Mesodermal cell (in vitro differentiated cells): ENCODE measurements at regions not wholly inside any gene's neighbourhood (a gene's known extent, or its start where the extent isn't known, plus 50 kb on each side); places are given as distances from the start of the nearest gene placed in this dataset.

Source experiments
- H3K27ac ChIP-seq: 2 replicates; pipeline ENCODE4 v1.7.0; 2013; ENCODE audit warnings: mild to moderate bottlenecking, low read depth, low read length, moderate library complexity; ENCODE audit not compliant: severe bottlenecking
- H3K36me3 ChIP-seq: 2 replicates; pipeline ENCODE4 v1.7.1; 2013; ENCODE audit warnings: mild to moderate bottlenecking, low read length, moderate library complexity; ENCODE audit not compliant: control insufficient read depth, insufficient read depth
- H3K4me1 ChIP-seq: one replicate; pipeline ENCODE4 v1.7.1; 2013; ENCODE audit warnings: mild to moderate bottlenecking, low read length; ENCODE audit not compliant: insufficient read depth, control insufficient read depth, poor library complexity, severe bottlenecking
- H3K4me3 ChIP-seq: 2 replicates; pipeline ENCODE4 v1.7.0; 2013; ENCODE audit warnings: low read length, control low read depth, mild to moderate bottlenecking; ENCODE audit not compliant: insufficient read depth, poor library complexity, severe bottlenecking; ENCODE audit errors: extremely low read depth
- H3K9me3 ChIP-seq: 2 replicates; pipeline ENCODE4 v1.7.1; 2013; ENCODE audit warnings: mild to moderate bottlenecking, low read length, moderate library complexity; ENCODE audit not compliant: control insufficient read depth
- WGBS, 2 experiments: methylation state at CpG; one replicate each; pipeline ENCODE4 v1.1.5; 2013; ENCODE audit warnings: missing lambda C conversion rate in 2 of 2; ENCODE audit not compliant: insufficient coverage in 2 of 2; 5-methylcytosine and 5-hydroxymethylcytosine counted together

DNA sequence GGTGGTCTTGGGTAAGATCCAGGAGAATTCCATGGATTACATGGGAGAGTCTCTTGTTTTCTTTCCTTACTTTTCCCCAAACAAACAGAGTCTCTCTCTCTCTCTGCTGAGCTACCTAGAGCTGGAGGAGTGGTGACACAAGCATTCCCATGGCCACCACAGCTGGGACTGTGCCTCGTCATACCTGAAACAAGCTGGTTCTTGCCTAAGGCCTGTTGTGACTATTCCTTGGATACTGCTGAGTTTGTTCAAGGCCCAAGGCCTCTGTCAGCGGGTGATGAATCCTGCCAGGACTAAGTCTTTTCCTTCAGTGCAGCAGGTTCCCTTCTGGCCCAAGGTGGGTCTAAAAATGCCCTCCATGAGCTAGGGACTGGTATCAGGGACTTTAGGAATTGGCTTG, 378.1 kb upstream of the ZNF385D start:
- no peak overlapping the region for H3K4me3 ChIP-seq
- no peak overlapping the region for H3K27ac ChIP-seq
- 86 to 90% methylated on average over 2 of the region's 2 CpGs for WGBS, 2 experiments
- H3K4me1 ChIP-seq, result no peaks in the 10 kb centered on the region
- H3K9me3 ChIP-seq, result no peaks in the 10 kb centered on the region
- no peaks in the 10 kb centered on the region for H3K36me3 ChIP-seq

DNA sequence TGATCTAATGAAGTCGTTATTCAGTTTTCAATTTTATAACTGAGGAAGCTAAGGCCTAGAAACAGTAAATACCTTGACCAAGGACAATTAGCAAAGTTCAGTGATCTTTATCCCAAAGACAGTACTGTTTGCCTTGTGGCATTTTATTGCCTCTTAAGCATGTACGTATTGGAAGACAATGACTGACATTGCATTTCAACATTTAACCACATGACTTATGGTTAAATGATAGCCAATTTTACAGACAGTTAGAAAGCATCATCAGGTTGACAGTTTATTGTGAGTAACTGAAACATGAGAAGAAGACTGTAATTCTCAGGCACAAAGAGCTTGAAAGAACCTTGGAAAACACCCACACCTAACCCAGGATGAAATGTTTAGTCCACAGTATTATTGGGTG, 390.8 kb upstream of the ZNF385D start:
- Histone ChIP-seq H3K9me3 (no peaks in the 10 kb centered on the region), H3K4me3 (no peak overlapping the region), H3K27ac (no peak overlapping the region), H3K36me3 (no peaks in the 10 kb centered on the region), H3K4me1 (no peaks in the 10 kb centered on the region)
- WGBS, 2 experiments, result 100% methylated on average over 1 of the region's 2 CpGs; no CpG with 5 or more reads in 1 of the 2 experiments

DNA sequence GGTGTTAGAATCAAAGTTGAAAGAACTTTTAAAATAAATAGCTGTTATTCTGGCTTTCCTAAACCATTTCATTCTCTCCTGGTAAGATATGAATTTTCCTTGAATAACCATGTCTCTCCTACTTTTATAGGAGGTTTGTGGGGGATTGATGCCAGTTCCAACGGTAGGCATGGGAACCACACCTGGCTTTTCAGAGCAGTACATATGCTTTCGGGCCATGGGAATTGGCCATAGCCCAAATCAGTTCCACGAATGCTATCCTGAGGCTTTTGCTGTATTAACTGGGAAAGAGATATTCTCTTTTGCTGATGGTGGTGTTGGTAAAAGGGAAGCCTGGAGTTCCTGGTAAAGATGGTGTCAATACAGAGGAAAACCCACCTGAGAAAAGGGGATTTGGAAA, 396.2 kb upstream of the ZNF385D start:
- Histone ChIP-seq H3K36me3 (no peaks in the 10 kb centered on the region), H3K4me1 (no peaks in the 10 kb centered on the region), H3K4me3 (no peak overlapping the region), H3K27ac (no peak overlapping the region), H3K9me3 (no peaks in the 10 kb centered on the region)
- WGBS, 2 experiments, result 82 to 90% methylated on average over 3 of the region's 3 CpGs

DNA sequence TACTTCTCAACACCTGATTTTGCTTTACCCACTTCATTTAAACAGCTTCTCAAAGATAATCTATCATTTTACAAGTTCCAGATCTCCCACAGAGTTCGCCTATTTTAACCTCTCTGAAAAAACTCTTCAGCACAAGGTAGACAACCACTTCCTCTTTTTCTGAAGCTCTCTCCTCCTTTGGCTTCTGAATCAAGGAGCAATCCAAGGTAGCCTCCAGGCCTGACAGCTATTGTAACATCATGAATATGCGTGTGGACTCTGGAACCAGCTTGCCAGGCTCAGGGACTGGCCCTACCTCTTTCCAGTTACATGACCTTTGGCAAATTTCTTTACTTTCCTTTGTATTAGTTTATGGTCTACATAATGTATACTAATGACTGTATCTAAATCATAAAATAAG, 405.9 kb upstream of the ZNF385D start:
- WGBS, 2 experiments, result 71 to 100% methylated on average over 1 of the region's 2 CpGs
- Histone ChIP-seq H3K9me3 (no peaks in the 10 kb centered on the region), H3K36me3 (no peaks in the 10 kb centered on the region), H3K4me3 (no peak overlapping the region), H3K27ac (no peak overlapping the region), H3K4me1 (no peaks in the 10 kb centered on the region)

DNA sequence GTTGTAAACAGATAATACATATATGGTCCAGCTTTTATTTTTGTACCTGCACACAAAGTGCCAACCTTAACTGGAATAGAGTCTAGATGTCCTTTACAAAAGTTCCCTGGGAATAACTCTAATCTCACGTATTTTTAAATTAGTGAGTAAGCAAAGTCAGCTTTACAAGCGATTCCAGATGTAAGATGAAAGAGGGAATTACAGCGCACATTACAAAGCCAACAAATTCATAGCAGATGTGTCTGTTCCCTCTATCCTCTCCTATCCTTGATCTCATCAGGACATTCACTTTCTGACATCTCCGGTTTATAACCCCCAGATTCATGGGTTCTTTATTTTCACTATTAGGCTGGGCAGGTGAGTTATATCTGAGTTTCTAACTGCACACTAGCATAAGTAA, 406.8 kb upstream of the ZNF385D start:
- Histone ChIP-seq H3K36me3 (no peaks in the 10 kb centered on the region), H3K9me3 (no peaks in the 10 kb centered on the region), H3K4me1 (no peaks in the 10 kb centered on the region), H3K4me3 (no peak overlapping the region), H3K27ac (no peak overlapping the region)
- WGBS, 2 experiments, result 92% methylated on average over 2 of the region's 4 CpGs; no CpG with 5 or more reads in 1 of the 2 experiments

DNA sequence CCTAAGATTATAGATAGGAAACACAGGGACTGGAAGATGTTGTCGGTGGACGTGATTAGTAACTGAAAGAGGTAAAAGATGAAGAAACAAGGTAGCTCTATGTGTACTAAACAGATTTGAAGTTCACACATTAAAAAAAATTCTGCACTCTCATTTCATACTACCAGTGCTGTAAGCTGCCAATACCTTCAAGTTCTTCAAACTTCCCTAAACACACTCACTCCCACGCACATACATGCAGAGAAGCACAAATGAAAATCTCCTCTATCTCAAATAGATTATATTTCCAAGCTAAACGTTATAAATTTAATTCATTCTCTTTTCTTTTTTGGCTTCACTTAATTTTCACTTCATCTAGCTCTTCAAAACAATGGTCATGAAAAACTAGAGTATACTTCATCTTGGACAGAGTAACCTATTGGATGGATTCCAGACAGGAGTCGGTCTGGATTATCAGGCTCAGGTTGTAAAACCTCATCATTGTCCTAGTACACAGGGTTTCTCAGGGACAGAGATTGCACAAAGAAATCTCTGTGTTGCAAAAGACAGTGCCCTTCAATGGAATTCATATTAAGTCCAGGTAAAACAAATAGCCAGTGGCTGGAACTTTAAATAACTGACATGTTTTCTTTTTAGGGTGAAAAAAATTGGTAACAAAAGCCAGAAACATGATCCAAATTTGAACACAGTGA, 408.1 kb upstream of the ZNF385D start:
- WGBS, 2 experiments, result 69 to 78% methylated on average over 2 of the region's 5 CpGs
- Histone ChIP-seq H3K27ac (no peak overlapping the region), H3K9me3 (no peaks in the 10 kb centered on the region), H3K4me1 (no peaks in the 10 kb centered on the region), H3K36me3 (no peaks in the 10 kb centered on the region), H3K4me3 (no peak overlapping the region)

DNA sequence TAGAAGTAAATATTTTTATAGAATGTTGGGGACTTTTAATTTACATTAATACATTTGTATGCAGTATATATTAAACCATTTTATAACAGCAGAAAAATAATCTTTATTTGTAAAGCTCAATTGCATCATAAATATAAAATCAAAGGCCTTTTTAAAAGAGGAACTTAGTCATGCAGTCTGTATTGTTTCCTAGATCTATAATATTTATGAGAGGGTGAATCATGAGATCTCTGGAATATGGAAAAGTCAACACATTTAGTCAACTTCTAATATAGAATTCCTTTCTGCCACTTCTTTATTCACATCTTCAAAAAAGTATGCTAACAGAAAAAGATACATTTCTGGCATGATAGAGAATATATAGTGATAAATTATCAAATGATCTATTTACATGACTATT, 410.3 kb upstream of the ZNF385D start:
- H3K9me3 ChIP-seq, result no peaks in the 10 kb centered on the region
- no peaks in the 10 kb centered on the region for H3K4me1 ChIP-seq
- H3K27ac ChIP-seq, result no peak overlapping the region
- H3K36me3 ChIP-seq, result no peaks in the 10 kb centered on the region
- H3K4me3 ChIP-seq, result no peak overlapping the region

DNA sequence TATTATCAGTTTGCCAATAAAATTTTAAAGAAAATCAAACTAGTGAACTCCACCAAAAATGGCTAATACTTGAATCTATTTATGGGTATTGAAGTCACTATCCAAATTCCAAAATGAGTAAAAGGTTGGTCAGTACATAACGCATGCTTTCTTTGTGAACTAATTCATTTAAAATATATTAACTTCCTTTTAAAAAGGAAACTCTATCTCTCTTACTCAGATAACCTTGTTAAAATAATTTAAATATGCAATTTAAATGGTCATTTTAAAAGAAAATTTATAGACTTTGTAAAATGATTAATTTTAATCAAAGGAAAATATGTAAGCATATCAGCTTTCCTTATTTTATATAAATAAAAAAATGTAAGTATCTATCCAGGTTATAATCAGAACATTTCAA, 419.4 kb upstream of the ZNF385D start:
- Histone ChIP-seq H3K4me1 (no peaks in the 10 kb centered on the region), H3K36me3 (no peaks in the 10 kb centered on the region), H3K9me3 (no peaks in the 10 kb centered on the region), H3K4me3 (no peak overlapping the region), H3K27ac (no peak overlapping the region)
- no CpG with 5 or more reads among the region's 1 CpG for WGBS, 2 experiments

DNA sequence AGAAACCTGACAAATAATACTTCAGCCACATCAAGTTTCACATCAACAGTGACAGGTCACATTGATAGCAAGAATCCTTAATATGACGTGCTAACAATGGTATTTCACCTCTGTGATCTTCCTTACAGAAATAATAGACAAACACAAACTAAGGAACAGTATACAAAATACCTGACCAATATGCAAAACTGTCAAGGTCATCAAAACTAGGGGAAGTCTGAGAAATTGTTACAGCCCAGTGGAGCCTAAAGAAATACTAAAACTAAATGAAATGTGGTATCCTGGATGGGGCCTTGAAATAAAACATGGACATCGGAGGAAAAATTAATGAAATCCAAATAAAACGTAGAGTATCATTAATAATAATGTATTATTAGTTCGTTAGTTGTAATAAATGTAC, 422.0 kb upstream of the ZNF385D start:
- H3K4me1 ChIP-seq, result no peaks in the 10 kb centered on the region
- 57 to 90% methylated on average over 1 of the region's 4 CpGs for WGBS, 2 experiments
- H3K9me3 ChIP-seq, result no peaks in the 10 kb centered on the region
- no peaks in the 10 kb centered on the region for H3K36me3 ChIP-seq
- H3K4me3 ChIP-seq, result no peak overlapping the region
- H3K27ac ChIP-seq, result no peak overlapping the region

DNA sequence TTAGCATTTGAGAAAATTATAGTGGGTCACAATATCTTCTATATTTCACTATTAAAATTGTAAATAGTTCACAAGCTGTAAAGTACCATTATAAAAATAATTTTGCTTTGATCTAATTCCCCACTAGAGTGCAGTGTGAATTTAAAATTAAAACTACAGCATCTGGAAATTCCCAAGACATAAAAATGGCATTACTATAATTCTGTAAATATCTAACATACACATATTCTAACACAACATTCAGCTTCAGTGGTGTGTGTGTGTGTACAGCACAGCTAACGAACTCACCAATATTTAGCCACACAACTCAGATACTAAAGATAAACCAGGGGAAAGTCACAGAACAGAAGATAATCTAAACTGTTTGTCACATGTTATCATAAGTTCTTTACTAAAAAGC, 424.9 kb upstream of the ZNF385D start:
- H3K9me3 ChIP-seq, result no peaks in the 10 kb centered on the region
- WGBS, 2 experiments, result no CpG with 5 or more reads among the region's 1 CpG

DNA sequence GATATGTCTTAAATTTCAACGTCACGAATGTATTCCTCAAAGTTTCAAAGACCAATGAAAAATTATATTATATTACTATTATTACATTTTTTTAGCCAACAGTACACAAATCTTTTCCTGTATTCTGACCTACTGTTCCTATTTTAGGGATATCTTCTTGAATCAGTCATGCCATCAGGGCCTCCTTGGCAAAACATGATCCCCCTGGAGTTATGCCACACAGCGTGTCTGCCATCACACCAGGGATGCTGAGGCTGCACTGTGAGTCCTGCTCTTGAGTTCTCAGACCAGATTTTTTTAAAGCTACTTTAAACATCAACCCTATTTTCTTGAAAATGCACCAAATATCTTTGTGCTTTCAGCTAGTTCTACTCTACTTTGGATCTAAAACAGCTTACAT, 425.9 kb upstream of the ZNF385D start:
- Histone ChIP-seq H3K36me3 (no peaks in the 10 kb centered on the region), H3K9me3 (no peaks in the 10 kb centered on the region), H3K27ac (no peak overlapping the region), H3K4me3 (no peak overlapping the region), H3K4me1 (no peaks in the 10 kb centered on the region)
- 67 to 93% methylated on average over 1 of the region's 3 CpGs for WGBS, 2 experiments

More for the DNA sequence above, 424.9 kb upstream of the ZNF385D start:
- no peaks in the 10 kb centered on the region for H3K36me3 ChIP-seq
- H3K4me3 ChIP-seq, result no peak overlapping the region
- H3K4me1 ChIP-seq, result no peaks in the 10 kb centered on the region
- no peak overlapping the region for H3K27ac ChIP-seq
